Panc1 (cell line): ENCODE measurements at regions not wholly inside any gene's neighbourhood (a gene's known extent, or its start where the extent isn't known, plus 50 kb on each side); places are given as distances from the start of the nearest gene placed in this dataset.
"Not testable (repeated sequence)": the region's sequence is repeated elsewhere in the genome, so short reads cannot be mapped to it uniquely, and the experiment has no call there.

Experiments used
- CTCF ChIP-seq: fragments of 450-650 bp; IDR thresholded peaks from 2 replicates; pipeline ENCODE4 v1.5.1; 2017; ENCODE audit warnings: mild to moderate bottlenecking
- POLR2AphosphoS5 ChIP-seq: IDR thresholded peaks from 2 replicates; pipeline ENCODE4 v1.6.1; 2012; ENCODE audit warnings: mild to moderate bottlenecking, low read depth, low read length, moderate library complexity
- SIN3A ChIP-seq: IDR thresholded peaks from 2 replicates; pipeline ENCODE4 v1.6.1; 2012; ENCODE audit warnings: low read depth, mild to moderate bottlenecking, low read length, moderate library complexity, borderline replicate concordance; ENCODE audit not compliant: insufficient read depth
- TCF7L2 ChIP-seq: IDR thresholded peaks from 2 replicates; pipeline ENCODE4 v1.6.1; 2011; ENCODE audit warnings: mild to moderate bottlenecking, low read depth, low read length, inconsistent platforms

DNA sequence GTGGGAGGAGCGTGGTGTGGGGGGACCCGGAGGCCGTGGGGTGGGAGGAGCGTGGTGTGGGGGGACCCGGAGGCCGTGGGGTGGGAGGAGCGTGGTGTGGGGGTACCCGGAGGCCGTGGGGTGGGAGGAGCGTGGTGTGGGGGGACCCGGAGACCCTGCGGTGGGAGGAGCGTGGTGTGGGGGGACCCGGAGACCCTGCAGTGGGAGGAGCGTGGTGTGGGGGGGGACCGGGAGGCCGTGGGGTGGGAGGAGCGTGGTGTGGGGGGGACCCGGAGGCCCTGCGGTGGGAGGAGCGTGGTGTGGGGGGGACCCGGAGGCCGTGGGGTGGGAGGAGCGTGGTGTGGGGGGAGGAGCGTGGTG is 203.5 kb downstream of the DLL1 start:
- TF ChIP-seq CTCF, SIN3A, TCF7L2, POLR2AphosphoS5: not testable (repeated sequence)
